ENCODE measurements at regions not wholly inside any gene's neighbourhood (a gene's known extent, or its start where the extent isn't known, plus 50 kb on each side); places are given as distances from the start of the nearest gene placed in this dataset.

GRCh38 chr10:107427016-107427415 is 262.5 kb upstream of the SORCS1 start:
- Histone ChIP-seq H3K4me1 (ENCODE audit: control insufficient read depth in 4 of 4, insufficient read depth in 4 of 4, low read length in 3 of 4) (no peaks in the 10 kb centered on the region), H3K36me3 (ENCODE audit: control insufficient read depth in 4 of 4, insufficient read depth in 3 of 4, low read depth in 1 of 4, low read length in 3 of 4) (no peaks in the 10 kb centered on the region), H3K27me3 (ENCODE audit: control insufficient read depth in 4 of 4, insufficient read depth in 4 of 4, low read length in 3 of 4) (no peaks in the 10 kb centered on the region), H3K9ac (ENCODE audit: low read depth in 1 of 2, low read length in 2 of 2) (no peak overlapping the region), H3K27ac (ENCODE audit: low read depth in 1 of 2, low read length in 2 of 2) (no peak overlapping the region), H3K9me3 (ENCODE audit: control insufficient read depth in 4 of 4, low read length in 3 of 4) (no peaks in the 10 kb centered on the region), H3K4me3 (ENCODE audit: low read depth in 1 of 3, low read length in 3 of 3) (no peak overlapping the region)
- 86% methylated on average over 5 of the region's 5 CpGs for WGBS
- DNase-seq (ENCODE audit: low spot score) = no peak
- TF ChIP-seq, protein P1, sequence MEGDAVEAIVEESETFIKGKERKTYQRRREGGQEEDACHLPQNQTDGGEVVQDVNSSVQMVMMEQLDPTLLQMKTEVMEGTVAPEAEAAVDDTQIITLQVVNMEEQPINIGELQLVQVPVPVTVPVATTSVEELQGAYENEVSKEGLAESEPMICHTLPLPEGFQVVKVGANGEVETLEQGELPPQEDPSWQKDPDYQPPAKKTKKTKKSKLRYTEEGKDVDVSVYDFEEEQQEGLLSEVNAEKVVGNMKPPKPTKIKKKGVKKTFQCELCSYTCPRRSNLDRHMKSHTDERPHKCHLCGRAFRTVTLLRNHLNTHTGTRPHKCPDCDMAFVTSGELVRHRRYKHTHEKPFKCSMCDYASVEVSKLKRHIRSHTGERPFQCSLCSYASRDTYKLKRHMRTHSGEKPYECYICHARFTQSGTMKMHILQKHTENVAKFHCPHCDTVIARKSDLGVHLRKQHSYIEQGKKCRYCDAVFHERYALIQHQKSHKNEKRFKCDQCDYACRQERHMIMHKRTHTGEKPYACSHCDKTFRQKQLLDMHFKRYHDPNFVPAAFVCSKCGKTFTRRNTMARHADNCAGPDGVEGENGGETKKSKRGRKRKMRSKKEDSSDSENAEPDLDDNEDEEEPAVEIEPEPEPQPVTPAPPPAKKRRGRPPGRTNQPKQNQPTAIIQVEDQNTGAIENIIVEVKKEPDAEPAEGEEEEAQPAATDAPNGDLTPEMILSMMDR (IDR thresholded peaks at IDR 0.05; ENCODE audit: low read depth, low read length, missing input control) = no peak
- TF ChIP-seq JUND (IDR thresholded peaks at IDR 0.05) (no peak), FOXA1 (IDR thresholded peaks at IDR 0.05) (no peak)

DNA sequence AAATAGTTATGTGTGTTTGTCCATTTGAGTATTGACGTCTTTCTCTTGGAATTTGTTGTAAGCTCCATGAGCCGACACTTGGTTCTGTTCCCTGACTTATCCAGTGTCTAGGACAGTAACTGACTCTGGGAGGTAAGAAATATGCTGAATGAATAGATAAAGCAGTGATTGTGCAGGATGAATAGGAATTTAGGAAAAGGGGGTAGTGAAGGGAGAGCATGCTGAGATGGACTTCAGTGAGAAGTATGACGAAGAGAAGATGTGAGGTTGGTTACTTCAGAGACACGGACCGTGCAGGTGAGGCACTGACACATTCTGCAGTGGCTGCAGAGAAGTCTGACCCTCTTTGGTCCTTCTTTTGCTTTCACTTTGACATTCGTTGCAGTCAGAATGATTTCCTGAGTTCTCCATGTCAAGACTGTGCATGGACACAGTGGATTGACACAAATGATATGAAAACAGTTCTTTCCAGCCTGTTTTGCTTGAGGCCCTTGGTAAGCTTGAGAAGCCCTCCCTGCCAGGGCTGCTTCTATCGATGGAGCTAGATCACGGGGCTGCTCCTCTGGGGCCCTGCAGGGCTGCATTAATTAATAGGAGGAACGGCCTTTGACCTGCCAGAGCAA is 261.5 kb upstream of the SORCS1 start:
- WGBS = 58% methylated on average over 9 of the region's 9 CpGs
- Histone ChIP-seq H3K27me3 (ENCODE audit: control insufficient read depth in 4 of 4, insufficient read depth in 4 of 4, low read length in 3 of 4) (no peaks in the 10 kb centered on the region), H3K9ac (ENCODE audit: low read depth in 1 of 2, low read length in 2 of 2) (no peak overlapping the region), H3K4me1 (ENCODE audit: control insufficient read depth in 4 of 4, insufficient read depth in 4 of 4, low read length in 3 of 4) (no peaks in the 10 kb centered on the region), H3K4me3 (ENCODE audit: low read depth in 1 of 3, low read length in 3 of 3) (peak overlapping the region in 2 of 3 donors; percentile 23 to 26), H3K36me3 (ENCODE audit: control insufficient read depth in 4 of 4, insufficient read depth in 3 of 4, low read depth in 1 of 4, low read length in 3 of 4) (no peaks in the 10 kb centered on the region), H3K27ac (ENCODE audit: low read depth in 1 of 2, low read length in 2 of 2) (no peak overlapping the region), H3K9me3 (ENCODE audit: control insufficient read depth in 4 of 4, low read length in 3 of 4) (no peaks in the 10 kb centered on the region)
- DNase-seq (ENCODE audit: low spot score) = no peak
- peak in 1 of 2 donors; percentile 8 for TF ChIP-seq HNF4A (conservative IDR thresholded peaks at IDR 0.05)
- no peak for TF ChIP-seq TAF1 (conservative IDR thresholded peaks at IDR 0.05)

GRCh38 chr10:107424628-107425027 is 260.1 kb upstream of the SORCS1 start:
- Histone ChIP-seq H3K27me3 (ENCODE audit: control insufficient read depth in 4 of 4, insufficient read depth in 4 of 4, low read length in 3 of 4) (no peaks in the 10 kb centered on the region), H3K9ac (ENCODE audit: low read depth in 1 of 2, low read length in 2 of 2) (no peak overlapping the region), H3K4me3 (ENCODE audit: low read depth in 1 of 3, low read length in 3 of 3) (no peak overlapping the region), H3K36me3 (ENCODE audit: control insufficient read depth in 4 of 4, insufficient read depth in 3 of 4, low read depth in 1 of 4, low read length in 3 of 4) (no peaks in the 10 kb centered on the region), H3K4me1 (ENCODE audit: control insufficient read depth in 4 of 4, insufficient read depth in 4 of 4, low read length in 3 of 4) (no peaks in the 10 kb centered on the region), H3K27ac (ENCODE audit: low read depth in 1 of 2, low read length in 2 of 2) (no peak overlapping the region), H3K9me3 (ENCODE audit: control insufficient read depth in 4 of 4, low read length in 3 of 4) (no peaks in the 10 kb centered on the region)
- TF ChIP-seq RAD21 (IDR thresholded peaks at IDR 0.05) = no peak
- no peak for TF ChIP-seq FOXA1 (IDR thresholded peaks at IDR 0.05)
- TF ChIP-seq SP1 (IDR thresholded peaks at IDR 0.05) = no peak
- TF ChIP-seq EGR1 (IDR thresholded peaks at IDR 0.05; ENCODE audit: low read depth in 2 of 2) = no peak
- TF ChIP-seq, protein P2, sequence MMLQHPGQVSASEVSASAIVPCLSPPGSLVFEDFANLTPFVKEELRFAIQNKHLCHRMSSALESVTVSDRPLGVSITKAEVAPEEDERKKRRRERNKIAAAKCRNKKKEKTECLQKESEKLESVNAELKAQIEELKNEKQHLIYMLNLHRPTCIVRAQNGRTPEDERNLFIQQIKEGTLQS (IDR thresholded peaks at IDR 0.05) = no peak
- no peak for TF ChIP-seq NR2F2 (IDR thresholded peaks at IDR 0.05)
- no peak for TF ChIP-seq RXRA (IDR thresholded peaks at IDR 0.05)
- no peak for TF ChIP-seq FOXA2 (IDR thresholded peaks at IDR 0.05)
- TF ChIP-seq YY1 (IDR thresholded peaks at IDR 0.05) = no peak
- no peak for TF ChIP-seq HNF4G (IDR thresholded peaks at IDR 0.05)
- no peak for TF ChIP-seq JUND (IDR thresholded peaks at IDR 0.05)
- 88% methylated on average over 5 of the region's 5 CpGs for WGBS
- no peak for DNase-seq (ENCODE audit: low spot score)

GRCh38 chr10:107423903-107424302 is 259.4 kb upstream of the SORCS1 start:
- Histone ChIP-seq H3K4me1 (ENCODE audit: control insufficient read depth in 4 of 4, insufficient read depth in 4 of 4, low read length in 3 of 4) (no peaks in the 10 kb centered on the region), H3K9ac (ENCODE audit: low read depth in 1 of 2, low read length in 2 of 2) (no peak overlapping the region), H3K36me3 (ENCODE audit: control insufficient read depth in 4 of 4, insufficient read depth in 3 of 4, low read depth in 1 of 4, low read length in 3 of 4) (no peaks in the 10 kb centered on the region), H3K27ac (ENCODE audit: low read depth in 1 of 2, low read length in 2 of 2) (no peak overlapping the region), H3K4me3 (ENCODE audit: low read depth in 1 of 3, low read length in 3 of 3) (no peak overlapping the region), H3K27me3 (ENCODE audit: control insufficient read depth in 4 of 4, insufficient read depth in 4 of 4, low read length in 3 of 4) (no peaks in the 10 kb centered on the region), H3K9me3 (ENCODE audit: control insufficient read depth in 4 of 4, low read length in 3 of 4) (no peaks in the 10 kb centered on the region)
- no peak for TF ChIP-seq EGR1 (IDR thresholded peaks at IDR 0.05; ENCODE audit: low read depth in 2 of 2)
- no peak for TF ChIP-seq SP1 (IDR thresholded peaks at IDR 0.05)
- 40% methylated on average over 3 of the region's 3 CpGs for WGBS
- no peak for DNase-seq (ENCODE audit: low spot score)

Data from liver (tissue), 8 donors.